ENCODE measurements at regions not wholly inside any gene's neighbourhood (a gene's known extent, or its start where the extent isn't known, plus 50 kb on each side); places are given as distances from the start of the nearest gene placed in this dataset.

DNA sequence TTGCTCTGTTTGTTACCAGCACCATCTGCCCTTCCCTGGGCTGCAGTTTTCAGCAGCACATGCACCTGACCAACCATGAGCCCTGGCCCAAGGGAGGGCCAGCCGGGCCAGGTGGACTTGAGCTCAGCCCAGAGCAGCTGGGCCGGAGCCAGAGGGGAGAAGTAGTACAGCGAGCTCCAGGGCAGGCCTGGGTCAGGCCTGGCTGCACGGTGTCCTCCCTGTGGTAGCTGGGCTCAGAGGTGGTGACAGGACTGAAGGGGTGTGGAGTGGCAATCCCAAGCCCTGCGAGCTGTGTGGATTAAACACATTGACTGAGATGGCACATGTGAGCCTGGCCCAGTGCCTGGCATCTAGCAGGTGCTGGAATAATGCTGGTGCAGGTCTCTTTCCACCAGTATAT is 222.2 kb downstream of the GLI2 start:
- DNase-seq (ENCODE audit: low read depth): no peak
- no peak overlapping the region for H3K4me3 ChIP-seq (ENCODE audit: low read depth, low read length)
- TF ChIP-seq POLR2A (IDR thresholded peaks at IDR 0.05; ENCODE audit: extremely low read depth, insufficient read length): no peak
- TF ChIP-seq, protein P1, sequence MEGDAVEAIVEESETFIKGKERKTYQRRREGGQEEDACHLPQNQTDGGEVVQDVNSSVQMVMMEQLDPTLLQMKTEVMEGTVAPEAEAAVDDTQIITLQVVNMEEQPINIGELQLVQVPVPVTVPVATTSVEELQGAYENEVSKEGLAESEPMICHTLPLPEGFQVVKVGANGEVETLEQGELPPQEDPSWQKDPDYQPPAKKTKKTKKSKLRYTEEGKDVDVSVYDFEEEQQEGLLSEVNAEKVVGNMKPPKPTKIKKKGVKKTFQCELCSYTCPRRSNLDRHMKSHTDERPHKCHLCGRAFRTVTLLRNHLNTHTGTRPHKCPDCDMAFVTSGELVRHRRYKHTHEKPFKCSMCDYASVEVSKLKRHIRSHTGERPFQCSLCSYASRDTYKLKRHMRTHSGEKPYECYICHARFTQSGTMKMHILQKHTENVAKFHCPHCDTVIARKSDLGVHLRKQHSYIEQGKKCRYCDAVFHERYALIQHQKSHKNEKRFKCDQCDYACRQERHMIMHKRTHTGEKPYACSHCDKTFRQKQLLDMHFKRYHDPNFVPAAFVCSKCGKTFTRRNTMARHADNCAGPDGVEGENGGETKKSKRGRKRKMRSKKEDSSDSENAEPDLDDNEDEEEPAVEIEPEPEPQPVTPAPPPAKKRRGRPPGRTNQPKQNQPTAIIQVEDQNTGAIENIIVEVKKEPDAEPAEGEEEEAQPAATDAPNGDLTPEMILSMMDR (IDR thresholded peaks at IDR 0.05; ENCODE audit: low read depth, low read length): no peak

DNA sequence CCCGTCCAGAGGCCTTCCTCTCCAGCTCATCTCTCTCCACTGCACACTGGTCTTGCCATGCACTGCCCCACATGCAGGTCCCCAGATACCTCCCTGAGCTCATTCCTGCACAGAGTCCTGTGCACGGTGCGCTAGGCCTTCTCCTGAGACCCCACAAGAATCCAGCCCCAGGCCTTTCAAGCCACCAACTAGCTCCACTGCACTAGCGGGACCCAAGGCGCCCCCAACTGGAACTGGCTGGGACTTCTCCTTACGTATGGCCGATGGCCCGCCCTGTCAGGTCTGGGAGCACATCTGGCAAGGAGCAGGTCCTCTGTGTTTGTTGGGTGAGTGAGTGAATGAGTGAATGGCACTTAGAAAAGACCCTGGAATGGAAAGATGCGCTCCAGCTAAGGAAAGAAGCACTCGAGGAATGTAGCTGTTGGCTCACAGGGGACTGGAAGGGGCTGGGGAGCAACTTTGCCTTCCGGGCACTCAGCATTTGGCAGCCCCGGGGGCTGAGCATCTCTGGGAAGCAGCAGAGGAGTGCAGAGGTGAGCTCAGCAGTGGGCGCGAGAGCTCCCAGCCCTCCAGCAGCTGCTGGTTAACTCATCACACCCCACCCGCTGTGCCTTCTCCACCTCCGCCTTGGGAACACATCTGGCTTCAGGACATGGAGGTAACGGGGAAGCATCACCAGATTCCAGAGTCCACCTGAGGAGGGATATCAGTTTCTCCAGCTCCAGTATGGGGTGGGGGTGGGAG is 223.1 kb downstream of the GLI2 start:
- no peak overlapping the region for H3K4me3 ChIP-seq (ENCODE audit: low read depth, low read length)
- TF ChIP-seq, protein P2, sequence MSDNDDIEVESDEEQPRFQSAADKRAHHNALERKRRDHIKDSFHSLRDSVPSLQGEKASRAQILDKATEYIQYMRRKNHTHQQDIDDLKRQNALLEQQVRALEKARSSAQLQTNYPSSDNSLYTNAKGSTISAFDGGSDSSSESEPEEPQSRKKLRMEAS (IDR thresholded peaks at IDR 0.05; ENCODE audit: low read depth, low read length): no peak
- TF ChIP-seq, protein P1 (IDR thresholded peaks at IDR 0.05; ENCODE audit: low read depth, low read length): peak; percentile 40
- DNase-seq (ENCODE audit: low read depth): peak; percentile 23

DNA sequence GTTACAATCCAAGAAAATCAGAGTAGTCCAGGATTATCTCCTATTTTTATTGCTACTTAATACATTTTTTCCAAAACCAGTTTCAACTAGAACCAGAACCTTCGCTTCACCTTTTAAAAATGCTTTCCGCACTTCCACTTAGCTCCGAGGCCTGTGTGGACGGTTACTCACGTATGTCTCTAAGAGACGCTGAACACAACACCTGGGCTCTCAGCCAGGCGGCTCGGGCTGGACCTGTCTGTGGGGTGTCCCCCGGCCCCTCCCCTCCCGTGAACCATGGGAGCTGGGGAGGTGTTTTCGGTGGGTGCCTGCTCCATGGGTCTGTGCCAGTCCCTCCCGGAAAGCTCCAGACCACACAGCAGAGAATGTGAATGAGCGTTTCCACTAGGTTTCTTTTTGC is 223.8 kb downstream of the GLI2 start:
- TF ChIP-seq, protein P1 (IDR thresholded peaks at IDR 0.05; ENCODE audit: low read depth, low read length): no peak
- TF ChIP-seq, protein P2 (IDR thresholded peaks at IDR 0.05; ENCODE audit: low read depth, low read length): no peak
- TF ChIP-seq MYC (IDR thresholded peaks at IDR 0.05; ENCODE audit: low read depth, low read length) (no peak), POLR2A (IDR thresholded peaks at IDR 0.05; ENCODE audit: extremely low read depth, insufficient read length) (no peak)
- no peak for DNase-seq (ENCODE audit: low read depth)
- no peak overlapping the region for H3K4me3 ChIP-seq (ENCODE audit: low read depth, low read length)

DNA sequence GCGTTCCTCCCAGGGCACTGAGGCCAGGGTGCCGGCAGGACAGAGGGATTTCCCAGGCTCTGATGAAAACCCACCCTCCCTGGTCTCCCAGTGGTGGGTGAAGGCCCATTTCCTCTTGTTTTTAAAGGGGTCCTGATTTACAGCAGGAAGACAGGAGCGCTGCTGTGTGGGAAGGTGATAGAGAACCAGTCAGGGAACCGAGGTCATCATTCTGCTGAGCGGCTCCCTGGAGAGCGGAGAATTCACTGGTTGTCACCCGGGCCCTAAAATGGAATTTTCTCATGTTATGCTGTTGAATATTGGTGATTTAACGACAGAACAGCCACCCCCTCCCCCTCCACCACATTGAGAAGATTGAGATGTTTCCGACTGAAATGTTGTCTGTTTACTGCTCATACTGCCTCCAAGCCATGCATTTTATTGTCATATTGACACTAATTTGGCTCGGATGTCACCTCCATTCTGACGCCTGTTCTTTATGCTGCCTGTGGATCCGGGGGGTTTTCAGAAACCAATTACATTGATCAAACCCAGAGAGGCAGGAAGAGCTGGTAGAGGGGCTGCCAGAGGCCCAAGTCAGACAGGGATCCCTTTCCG is 225.2 kb downstream of the GLI2 start:
- no peak overlapping the region for H3K4me3 ChIP-seq (ENCODE audit: low read depth, low read length)
- no peak for TF ChIP-seq POLR2A (IDR thresholded peaks at IDR 0.05; ENCODE audit: extremely low read depth, insufficient read length)
- TF ChIP-seq, protein P2 (IDR thresholded peaks at IDR 0.05; ENCODE audit: low read depth, low read length): no peak
- TF ChIP-seq, protein P1 (IDR thresholded peaks at IDR 0.05; ENCODE audit: low read depth, low read length): no peak
- no peak for DNase-seq (ENCODE audit: low read depth)

DNA sequence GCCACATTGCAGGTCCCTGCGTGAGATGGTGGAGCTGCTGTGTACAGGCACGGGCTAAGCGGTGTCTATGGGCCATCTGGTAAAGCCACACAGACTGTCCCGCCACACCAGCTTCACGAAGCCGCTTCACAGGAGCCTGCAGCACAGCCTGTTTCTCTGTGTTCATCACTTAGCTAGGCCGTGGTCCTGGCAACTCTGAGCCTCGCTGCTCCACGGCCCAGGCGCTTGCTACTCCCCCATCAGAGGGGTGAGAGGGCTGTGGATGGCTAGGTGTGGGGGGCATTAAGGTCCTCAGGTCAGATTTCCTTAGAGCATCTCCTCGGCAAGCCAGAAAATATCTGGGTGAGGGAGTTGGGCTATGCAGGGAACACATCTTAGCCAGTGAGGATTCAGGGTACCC is 225.7 kb downstream of the GLI2 start:
- H3K4me3 ChIP-seq (ENCODE audit: low read depth, low read length): no peak overlapping the region
- TF ChIP-seq POLR2A (IDR thresholded peaks at IDR 0.05; ENCODE audit: extremely low read depth, insufficient read length): no peak
- TF ChIP-seq, protein P1 (IDR thresholded peaks at IDR 0.05; ENCODE audit: low read depth, low read length): no peak
- TF ChIP-seq MYC (IDR thresholded peaks at IDR 0.05; ENCODE audit: low read depth, low read length): no peak
- TF ChIP-seq, protein P2 (IDR thresholded peaks at IDR 0.05; ENCODE audit: low read depth, low read length): no peak

More for the DNA sequence above, 225.7 kb downstream of the GLI2 start:
- no peak for DNase-seq (ENCODE audit: low read depth)

All from NB4 (cell line).